ENCODE measurements at regions not wholly inside any gene's neighbourhood (a gene's known extent, or its start where the extent isn't known, plus 50 kb on each side); places are given as distances from the start of the nearest gene placed in this dataset.

DNA sequence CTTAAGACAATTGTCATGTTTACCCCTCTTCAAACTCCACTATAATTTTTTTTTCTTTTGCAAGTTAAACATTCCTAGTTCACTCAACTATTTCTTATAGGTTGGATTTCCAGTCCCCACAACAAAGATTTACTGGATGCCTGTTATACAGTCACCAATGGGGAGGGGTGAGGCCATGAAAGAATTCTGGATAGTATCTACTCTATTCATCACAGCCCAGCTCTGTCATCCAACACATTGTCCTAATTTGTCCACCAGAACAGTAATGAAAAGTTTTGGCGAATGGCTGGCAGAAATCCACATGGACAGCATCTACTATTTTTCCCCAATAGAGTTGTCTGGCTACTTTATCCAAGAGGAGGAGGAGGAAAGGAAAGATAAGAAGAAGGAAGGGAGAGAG is 192.7 kb upstream of the S100G start:
- TF ChIP-seq POLR2AphosphoS5 (IDR thresholded peaks at IDR 0.05; ENCODE audit: borderline replicate concordance, low read depth, low read length) (no peak), EZH2 (IDR thresholded peaks at IDR 0.05) (no peak)

All from SK-N-MC (cell line).